VCaP (cell line): ENCODE measurements at regions not wholly inside any gene's neighbourhood (a gene's known extent, or its start where the extent isn't known, plus 50 kb on each side); places are given as distances from the start of the nearest gene placed in this dataset.
"Not testable (repeated sequence)": the region's sequence is repeated elsewhere in the genome, so short reads cannot be mapped to it uniquely, and the experiment has no call there.

Experiments
- H3K27ac ChIP-seq: fragments of 450-650 bp; 2 replicates; pipeline ENCODE4 v1.5.1; 2017
- CTCF ChIP-seq: fragments of 450-650 bp; conservative IDR thresholded peaks from 2 replicates; pipeline ENCODE4 v1.5.1; 2017; ENCODE audit warnings: mild to moderate bottlenecking, moderate library complexity

- TF ChIP-seq CTCF, result peak; percentile 53
- H3K27ac ChIP-seq, result not testable (repeated sequence)
Measured at GRCh38 chr15:20194591-20195198, 346.9 kb downstream of the GOLGA6L6 start.

- TF ChIP-seq CTCF, result peak; percentile 80
- H3K27ac ChIP-seq, result peak overlapping the region; percentile 36; the same call in 1 of the 2 replicates
Measured at GRCh38 chr15:20192982-20193929, 348.3 kb downstream of the GOLGA6L6 start.

- not testable (repeated sequence) for H3K27ac ChIP-seq
Measured at GRCh38 chr15:20191508-20192125, 350.0 kb downstream of the GOLGA6L6 start.

GRCh38 chr15:20188611-20189010, 353.0 kb downstream of the GOLGA6L6 start:
- not testable (repeated sequence) for H3K27ac ChIP-seq

- not testable (repeated sequence) for H3K27ac ChIP-seq
Measured at GRCh38 chr15:20187370-20188355, 353.9 kb downstream of the GOLGA6L6 start.

- not testable (repeated sequence) for H3K27ac ChIP-seq
Measured at GRCh38 chr15:20184879-20185278, 356.7 kb downstream of the GOLGA6L6 start.

GRCh38 chr15:20168221-20168620, 373.4 kb downstream of the GOLGA6L6 start:
- not testable (repeated sequence) for H3K27ac ChIP-seq

- H3K27ac ChIP-seq, result not testable (repeated sequence)
Measured at GRCh38 chr15:20153528-20153927, 388.1 kb downstream of the GOLGA6L6 start.

GRCh38 chr15:20148679-20149078, 392.9 kb downstream of the GOLGA6L6 start:
- H3K27ac ChIP-seq, result not testable (repeated sequence)

- not testable (repeated sequence) for H3K27ac ChIP-seq
Measured at GRCh38 chr15:20148008-20148407, 393.6 kb downstream of the GOLGA6L6 start.

- H3K27ac ChIP-seq, result not testable (repeated sequence)
Measured at GRCh38 chr15:20144333-20145036, 397.1 kb downstream of the GOLGA6L6 start.

GRCh38 chr15:20142906-20143305, 398.7 kb downstream of the GOLGA6L6 start:
- H3K27ac ChIP-seq, result not testable (repeated sequence)

- H3K27ac ChIP-seq, result not testable (repeated sequence)
Measured at GRCh38 chr15:20142410-20142809, 399.2 kb downstream of the GOLGA6L6 start.

GRCh38 chr15:20124668-20125067, 416.9 kb downstream of the GOLGA6L6 start:
- H3K27ac ChIP-seq, result not testable (repeated sequence)
